ENCODE measurements at regions not wholly inside any gene's neighbourhood (a gene's known extent, or its start where the extent isn't known, plus 50 kb on each side); places are given as distances from the start of the nearest gene placed in this dataset.

DNA sequence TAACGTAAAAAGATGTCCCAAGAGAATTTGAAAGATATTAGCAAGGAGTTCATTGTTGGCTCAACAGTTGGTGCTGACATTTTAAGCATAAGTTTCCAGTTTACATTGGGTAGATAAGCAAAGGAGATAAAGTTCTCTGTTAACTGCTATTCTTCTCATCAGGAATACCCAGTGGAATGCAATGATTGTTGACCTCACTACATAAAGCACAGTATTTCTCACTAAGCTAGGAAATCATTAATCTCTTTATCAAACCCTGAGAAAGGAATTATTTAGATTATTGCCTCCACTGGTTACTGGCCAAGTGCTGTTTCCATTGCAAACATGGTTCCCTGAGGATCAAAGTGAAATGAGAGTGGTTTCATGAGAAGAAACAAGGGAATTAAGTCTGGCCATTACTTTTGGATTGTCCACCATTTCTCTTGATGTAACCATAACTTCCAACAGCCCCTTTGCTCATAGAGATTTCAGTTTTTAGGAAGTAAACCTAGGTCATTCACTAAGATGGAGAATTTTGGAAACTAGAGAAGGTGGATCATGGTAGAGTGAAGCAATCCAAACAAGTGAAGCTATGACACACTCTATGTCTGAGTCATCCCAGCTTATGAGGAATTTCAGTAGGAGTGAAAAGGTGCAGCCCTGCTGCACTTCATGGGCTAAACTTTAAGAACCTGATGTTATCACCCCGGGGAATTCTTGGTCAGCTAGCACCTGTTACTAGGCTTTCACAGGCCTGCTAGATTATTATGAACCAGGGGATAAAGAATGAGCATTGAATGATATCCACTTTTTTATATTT lies 163.4 kb downstream of the AREG start:
- TF ChIP-seq, protein P1, sequence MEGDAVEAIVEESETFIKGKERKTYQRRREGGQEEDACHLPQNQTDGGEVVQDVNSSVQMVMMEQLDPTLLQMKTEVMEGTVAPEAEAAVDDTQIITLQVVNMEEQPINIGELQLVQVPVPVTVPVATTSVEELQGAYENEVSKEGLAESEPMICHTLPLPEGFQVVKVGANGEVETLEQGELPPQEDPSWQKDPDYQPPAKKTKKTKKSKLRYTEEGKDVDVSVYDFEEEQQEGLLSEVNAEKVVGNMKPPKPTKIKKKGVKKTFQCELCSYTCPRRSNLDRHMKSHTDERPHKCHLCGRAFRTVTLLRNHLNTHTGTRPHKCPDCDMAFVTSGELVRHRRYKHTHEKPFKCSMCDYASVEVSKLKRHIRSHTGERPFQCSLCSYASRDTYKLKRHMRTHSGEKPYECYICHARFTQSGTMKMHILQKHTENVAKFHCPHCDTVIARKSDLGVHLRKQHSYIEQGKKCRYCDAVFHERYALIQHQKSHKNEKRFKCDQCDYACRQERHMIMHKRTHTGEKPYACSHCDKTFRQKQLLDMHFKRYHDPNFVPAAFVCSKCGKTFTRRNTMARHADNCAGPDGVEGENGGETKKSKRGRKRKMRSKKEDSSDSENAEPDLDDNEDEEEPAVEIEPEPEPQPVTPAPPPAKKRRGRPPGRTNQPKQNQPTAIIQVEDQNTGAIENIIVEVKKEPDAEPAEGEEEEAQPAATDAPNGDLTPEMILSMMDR (conservative IDR thresholded peaks at IDR 0.05; ENCODE audit: low read length), result no peak
- TF ChIP-seq EZH2phosphoT487 (IDR thresholded peaks at IDR 0.05; ENCODE audit: borderline replicate concordance), result no peak

All from Loucy (cell line).